ENCODE measurements at regions not wholly inside any gene's neighbourhood (a gene's known extent, or its start where the extent isn't known, plus 50 kb on each side); places are given as distances from the start of the nearest gene placed in this dataset.

DNA sequence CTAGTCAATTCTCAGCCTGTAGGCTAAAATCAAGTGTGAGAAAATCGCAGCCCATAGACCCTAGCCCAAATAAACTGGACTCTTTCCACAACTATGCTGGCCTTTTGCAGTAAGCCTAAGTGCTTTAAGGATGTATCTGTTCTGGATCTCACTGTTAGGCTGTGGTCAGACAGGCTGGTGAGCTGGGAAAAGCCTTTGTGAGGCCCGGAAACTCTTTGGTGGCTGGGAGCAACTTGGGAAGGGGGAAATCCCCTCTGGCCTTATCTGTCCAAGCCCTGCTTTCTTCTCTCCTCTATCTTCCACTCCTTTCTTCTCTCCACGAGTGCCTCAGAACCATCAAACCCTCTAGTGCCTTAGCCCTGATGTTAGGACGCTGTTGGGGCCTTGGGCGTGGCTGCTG, 135.4 kb downstream of the LACC1 start:
- TF ChIP-seq, protein P1, sequence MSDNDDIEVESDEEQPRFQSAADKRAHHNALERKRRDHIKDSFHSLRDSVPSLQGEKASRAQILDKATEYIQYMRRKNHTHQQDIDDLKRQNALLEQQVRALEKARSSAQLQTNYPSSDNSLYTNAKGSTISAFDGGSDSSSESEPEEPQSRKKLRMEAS (IDR thresholded peaks at IDR 0.05) = no peak
- TF ChIP-seq, protein P2, sequence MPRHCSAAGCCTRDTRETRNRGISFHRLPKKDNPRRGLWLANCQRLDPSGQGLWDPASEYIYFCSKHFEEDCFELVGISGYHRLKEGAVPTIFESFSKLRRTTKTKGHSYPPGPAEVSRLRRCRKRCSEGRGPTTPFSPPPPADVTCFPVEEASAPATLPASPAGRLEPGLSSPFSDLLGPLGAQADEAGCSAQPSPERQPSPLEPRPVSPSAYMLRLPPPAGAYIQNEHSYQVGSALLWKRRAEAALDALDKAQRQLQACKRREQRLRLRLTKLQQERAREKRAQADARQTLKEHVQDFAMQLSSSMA (CRISPR knock-in tag; IDR thresholded peaks at IDR 0.05) = no peak
- TF ChIP-seq PAX8 (CRISPR knock-in tag; IDR thresholded peaks at IDR 0.05; ENCODE audit: borderline replicate concordance) (no peak), POLR2AphosphoS5 (IDR thresholded peaks at IDR 0.05; ENCODE audit: low read depth, low read length) (no peak), EZH2 (conservative IDR thresholded peaks at IDR 0.05; ENCODE audit: low read depth, low read length) (no peak)
- TF ChIP-seq, protein P3, sequence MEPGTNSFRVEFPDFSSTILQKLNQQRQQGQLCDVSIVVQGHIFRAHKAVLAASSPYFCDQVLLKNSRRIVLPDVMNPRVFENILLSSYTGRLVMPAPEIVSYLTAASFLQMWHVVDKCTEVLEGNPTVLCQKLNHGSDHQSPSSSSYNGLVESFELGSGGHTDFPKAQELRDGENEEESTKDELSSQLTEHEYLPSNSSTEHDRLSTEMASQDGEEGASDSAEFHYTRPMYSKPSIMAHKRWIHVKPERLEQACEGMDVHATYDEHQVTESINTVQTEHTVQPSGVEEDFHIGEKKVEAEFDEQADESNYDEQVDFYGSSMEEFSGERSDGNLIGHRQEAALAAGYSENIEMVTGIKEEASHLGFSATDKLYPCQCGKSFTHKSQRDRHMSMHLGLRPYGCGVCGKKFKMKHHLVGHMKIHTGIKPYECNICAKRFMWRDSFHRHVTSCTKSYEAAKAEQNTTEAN (CRISPR knock-in tag; conservative IDR thresholded peaks at IDR 0.05) = no peak
- TF ChIP-seq, protein P4, sequence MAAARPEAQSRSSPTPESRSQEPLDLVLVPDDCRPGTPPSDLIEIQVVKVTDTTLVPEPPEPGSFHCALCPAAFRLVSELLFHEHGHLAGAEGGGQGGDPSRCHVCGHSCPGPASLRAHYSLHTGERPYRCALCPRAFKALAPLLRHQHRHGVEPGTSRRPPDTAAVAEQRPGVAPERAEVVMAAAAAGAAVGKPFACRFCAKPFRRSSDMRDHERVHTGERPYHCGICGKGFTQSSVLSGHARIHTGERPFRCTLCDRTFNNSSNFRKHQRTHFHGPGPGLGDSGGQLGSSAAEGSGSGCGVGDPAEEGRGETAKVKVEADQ (CRISPR knock-in tag; IDR thresholded peaks at IDR 0.05; ENCODE audit: borderline replicate concordance) = no peak
- TF ChIP-seq, protein P5, sequence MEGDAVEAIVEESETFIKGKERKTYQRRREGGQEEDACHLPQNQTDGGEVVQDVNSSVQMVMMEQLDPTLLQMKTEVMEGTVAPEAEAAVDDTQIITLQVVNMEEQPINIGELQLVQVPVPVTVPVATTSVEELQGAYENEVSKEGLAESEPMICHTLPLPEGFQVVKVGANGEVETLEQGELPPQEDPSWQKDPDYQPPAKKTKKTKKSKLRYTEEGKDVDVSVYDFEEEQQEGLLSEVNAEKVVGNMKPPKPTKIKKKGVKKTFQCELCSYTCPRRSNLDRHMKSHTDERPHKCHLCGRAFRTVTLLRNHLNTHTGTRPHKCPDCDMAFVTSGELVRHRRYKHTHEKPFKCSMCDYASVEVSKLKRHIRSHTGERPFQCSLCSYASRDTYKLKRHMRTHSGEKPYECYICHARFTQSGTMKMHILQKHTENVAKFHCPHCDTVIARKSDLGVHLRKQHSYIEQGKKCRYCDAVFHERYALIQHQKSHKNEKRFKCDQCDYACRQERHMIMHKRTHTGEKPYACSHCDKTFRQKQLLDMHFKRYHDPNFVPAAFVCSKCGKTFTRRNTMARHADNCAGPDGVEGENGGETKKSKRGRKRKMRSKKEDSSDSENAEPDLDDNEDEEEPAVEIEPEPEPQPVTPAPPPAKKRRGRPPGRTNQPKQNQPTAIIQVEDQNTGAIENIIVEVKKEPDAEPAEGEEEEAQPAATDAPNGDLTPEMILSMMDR (CRISPR knock-in tag; IDR thresholded peaks at IDR 0.05) = no peak
